Ishikawa (cell line): ENCODE measurements at regions not wholly inside any gene's neighbourhood (a gene's known extent, or its start where the extent isn't known, plus 50 kb on each side); places are given as distances from the start of the nearest gene placed in this dataset.
A peak's percentile ranks its signal among the peaks of the same experiment; 100 is the strongest.

ENCODE experiments used
- CEBPB ChIP-seq: IDR thresholded peaks from 2 replicates; pipeline ENCODE4 v1.6.1; 2012
- CREB1 ChIP-seq: IDR thresholded peaks from 2 replicates; pipeline ENCODE4 v1.6.1; 2012; ENCODE audit warnings: low read depth
- EGR1 ChIP-seq: IDR thresholded peaks from 2 replicates; pipeline ENCODE4 v1.6.1; 2012
- EP300 ChIP-seq: IDR thresholded peaks from 2 replicates; pipeline ENCODE4 v1.6.1; 2012; ENCODE audit warnings: borderline replicate concordance
- FOXM1 ChIP-seq: IDR thresholded peaks from 2 replicates; pipeline ENCODE4 v1.6.1; 2012; ENCODE audit warnings: low read depth, borderline replicate concordance
- MAX ChIP-seq: IDR thresholded peaks from 2 replicates; pipeline ENCODE4 v1.6.1; 2012
- NFIC ChIP-seq: IDR thresholded peaks from 2 replicates; pipeline ENCODE4 v1.6.1; 2012
- RAD21 ChIP-seq: IDR thresholded peaks from 2 replicates; pipeline ENCODE4 v1.6.1; 2012; ENCODE audit warnings: low read depth
- REST ChIP-seq: IDR thresholded peaks from 2 replicates; pipeline ENCODE4 v1.6.1; 2012; ENCODE audit warnings: low read depth, mild to moderate bottlenecking
- TAF1 ChIP-seq: IDR thresholded peaks from 2 replicates; pipeline ENCODE4 v1.6.1; 2012; ENCODE audit warnings: low read depth, mild to moderate bottlenecking
- TCF12 ChIP-seq: IDR thresholded peaks from 2 replicates; pipeline ENCODE4 v1.6.1; 2012; ENCODE audit warnings: low read depth
- TEAD4 ChIP-seq: IDR thresholded peaks from 2 replicates; pipeline ENCODE4 v1.6.1; 2012
- USF1 ChIP-seq: IDR thresholded peaks from 2 replicates; pipeline ENCODE4 v1.6.1; 2012
- YY1 ChIP-seq: IDR thresholded peaks from 2 replicates; pipeline ENCODE4 v1.6.1; 2012; ENCODE audit warnings: low read depth
- ZBTB7A ChIP-seq: IDR thresholded peaks from 2 replicates; pipeline ENCODE4 v1.6.1; 2012; ENCODE audit warnings: low read depth

GRCh38 chr4:175440786-175441185 is 371.3 kb downstream of the GPM6A start:
- TF ChIP-seq YY1 = no peak
- no peak for TF ChIP-seq EGR1

GRCh38 chr4:175441256-175441655 is 370.8 kb downstream of the GPM6A start:
- TF ChIP-seq MAX (no peak), NFIC (no peak), REST (no peak), RAD21 (no peak), TCF12 (no peak), YY1 (no peak), ZBTB7A (no peak), CEBPB (no peak), TEAD4 (no peak), EP300 (no peak), FOXM1 (no peak), USF1 (no peak), CREB1 (no peak), EGR1 (no peak), TAF1 (no peak)

- TF ChIP-seq RAD21 (peak; percentile 20; the same call in 1 of the 2 replicates), USF1 (no peak)
These were observed 368.5 kb downstream of the GPM6A start for GRCh38 chr4:175443547-175443946.

- TF ChIP-seq RAD21 (no peak), EGR1 (no peak), MAX (no peak), CREB1 (no peak), NFIC (no peak), TAF1 (no peak), FOXM1 (no peak), YY1 (no peak), EP300 (no peak), USF1 (no peak), ZBTB7A (no peak), CEBPB (no peak), TEAD4 (no peak), REST (no peak)
These were observed 367.6 kb downstream of the GPM6A start for GRCh38 chr4:175444512-175444911.

GRCh38 chr4:175447016-175447415 is 365.0 kb downstream of the GPM6A start:
- TF ChIP-seq FOXM1 (no peak), CREB1 (no peak)

GRCh38 chr4:175450446-175450845 is 361.6 kb downstream of the GPM6A start:
- TF ChIP-seq ZBTB7A = no peak

GRCh38 chr4:175451238-175451965 is 360.7 kb downstream of the GPM6A start:
- TF ChIP-seq FOXM1 (no peak), TAF1 (no peak)
